VCaP (cell line): ENCODE measurements at regions not wholly inside any gene's neighbourhood (a gene's known extent, or its start where the extent isn't known, plus 50 kb on each side); places are given as distances from the start of the nearest gene placed in this dataset.

Experiments used
- H3K27ac ChIP-seq: fragments of 450-650 bp; 2 replicates; pipeline ENCODE4 v1.5.1; 2017
- TF ChIP-seq, protein P1 (sequence below): fragments of 450-650 bp; conservative IDR thresholded peaks from 2 replicates; pipeline ENCODE4 v1.5.1; 2017; ENCODE audit warnings: mild to moderate bottlenecking, moderate library complexity

DNA sequence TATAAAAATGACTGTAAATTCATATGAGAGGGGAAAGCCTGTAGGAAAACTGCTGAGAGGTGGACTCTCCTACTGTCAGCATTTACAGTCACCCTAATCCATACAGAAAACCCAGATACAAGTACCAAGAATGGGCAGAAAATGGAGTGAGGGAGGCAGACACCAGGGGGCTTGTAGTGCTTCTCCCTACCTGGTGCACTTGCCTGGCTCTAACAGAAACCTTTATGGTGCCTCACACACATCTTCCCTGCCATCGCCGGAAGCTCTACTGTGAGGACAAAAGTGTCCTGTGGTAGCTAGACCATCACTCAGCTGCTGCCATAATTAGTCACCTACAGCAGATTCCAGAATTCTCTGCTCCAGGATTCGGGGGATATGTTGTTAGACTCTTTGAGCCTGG lies 441.3 kb downstream of the TFAP2B start:
- H3K27ac ChIP-seq = no peak overlapping the region
- TF ChIP-seq, protein P1, sequence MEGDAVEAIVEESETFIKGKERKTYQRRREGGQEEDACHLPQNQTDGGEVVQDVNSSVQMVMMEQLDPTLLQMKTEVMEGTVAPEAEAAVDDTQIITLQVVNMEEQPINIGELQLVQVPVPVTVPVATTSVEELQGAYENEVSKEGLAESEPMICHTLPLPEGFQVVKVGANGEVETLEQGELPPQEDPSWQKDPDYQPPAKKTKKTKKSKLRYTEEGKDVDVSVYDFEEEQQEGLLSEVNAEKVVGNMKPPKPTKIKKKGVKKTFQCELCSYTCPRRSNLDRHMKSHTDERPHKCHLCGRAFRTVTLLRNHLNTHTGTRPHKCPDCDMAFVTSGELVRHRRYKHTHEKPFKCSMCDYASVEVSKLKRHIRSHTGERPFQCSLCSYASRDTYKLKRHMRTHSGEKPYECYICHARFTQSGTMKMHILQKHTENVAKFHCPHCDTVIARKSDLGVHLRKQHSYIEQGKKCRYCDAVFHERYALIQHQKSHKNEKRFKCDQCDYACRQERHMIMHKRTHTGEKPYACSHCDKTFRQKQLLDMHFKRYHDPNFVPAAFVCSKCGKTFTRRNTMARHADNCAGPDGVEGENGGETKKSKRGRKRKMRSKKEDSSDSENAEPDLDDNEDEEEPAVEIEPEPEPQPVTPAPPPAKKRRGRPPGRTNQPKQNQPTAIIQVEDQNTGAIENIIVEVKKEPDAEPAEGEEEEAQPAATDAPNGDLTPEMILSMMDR = no peak

DNA sequence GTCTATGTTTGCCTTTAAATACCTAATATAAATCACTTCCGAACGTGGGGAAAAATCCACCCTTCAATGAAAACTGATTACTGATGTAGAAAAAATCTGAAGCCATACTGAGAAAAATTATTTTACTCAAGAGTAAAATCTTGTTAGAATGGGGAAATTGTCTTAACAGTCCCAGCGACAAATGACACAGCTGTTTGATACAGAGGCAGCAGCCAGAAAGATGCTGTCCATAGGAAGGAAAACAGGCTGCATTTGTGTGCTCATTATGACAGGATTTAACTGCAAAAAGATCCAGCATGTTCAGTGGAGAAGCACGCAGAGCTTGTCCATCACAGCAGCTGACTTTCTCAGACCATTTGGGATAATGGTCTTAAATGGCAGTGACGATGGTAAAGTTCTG lies 443.0 kb downstream of the TFAP2B start:
- TF ChIP-seq, protein P1 = no peak
- H3K27ac ChIP-seq = no peak overlapping the region

DNA sequence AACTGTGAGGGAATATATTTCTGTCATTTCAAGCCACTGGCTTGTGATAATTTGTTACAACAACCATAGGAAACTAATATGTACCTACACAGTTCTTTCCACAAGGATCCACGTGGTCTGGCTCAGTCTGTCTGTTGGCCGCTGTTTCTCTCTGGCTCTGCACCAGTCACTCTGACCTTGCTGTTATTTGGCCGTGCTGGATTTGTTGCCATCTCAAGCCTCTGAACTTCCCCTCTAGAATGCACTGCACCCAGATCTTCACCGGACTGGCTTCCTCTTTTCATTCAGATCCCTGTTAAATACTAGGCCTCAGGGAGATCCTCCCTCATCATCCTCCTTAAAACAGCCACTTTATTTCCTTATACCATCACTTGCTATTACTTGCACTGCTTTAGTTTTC lies 446.8 kb downstream of the TFAP2B start:
- no peak overlapping the region for H3K27ac ChIP-seq
- TF ChIP-seq, protein P1 = no peak

DNA sequence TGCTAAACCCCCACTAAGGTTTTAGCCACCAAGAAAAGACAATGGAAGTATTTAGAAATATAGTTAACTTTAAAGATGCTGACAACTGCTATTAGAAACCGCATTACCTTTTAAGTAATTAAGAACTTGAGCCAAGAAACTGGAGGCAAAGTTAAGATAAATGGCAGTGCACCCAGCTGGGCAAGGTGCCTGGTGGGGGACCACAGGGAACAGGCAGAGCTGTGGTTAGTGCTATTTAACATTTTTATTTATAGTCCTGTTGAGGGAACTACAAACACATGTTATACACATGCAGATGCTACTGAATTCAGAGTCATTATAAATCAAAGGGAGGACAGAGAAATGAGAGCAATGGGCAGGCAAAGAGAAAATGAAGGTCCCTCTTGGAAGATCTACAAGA lies 447.9 kb downstream of the TFAP2B start:
- H3K27ac ChIP-seq = no peak overlapping the region
- TF ChIP-seq, protein P1 = no peak

DNA sequence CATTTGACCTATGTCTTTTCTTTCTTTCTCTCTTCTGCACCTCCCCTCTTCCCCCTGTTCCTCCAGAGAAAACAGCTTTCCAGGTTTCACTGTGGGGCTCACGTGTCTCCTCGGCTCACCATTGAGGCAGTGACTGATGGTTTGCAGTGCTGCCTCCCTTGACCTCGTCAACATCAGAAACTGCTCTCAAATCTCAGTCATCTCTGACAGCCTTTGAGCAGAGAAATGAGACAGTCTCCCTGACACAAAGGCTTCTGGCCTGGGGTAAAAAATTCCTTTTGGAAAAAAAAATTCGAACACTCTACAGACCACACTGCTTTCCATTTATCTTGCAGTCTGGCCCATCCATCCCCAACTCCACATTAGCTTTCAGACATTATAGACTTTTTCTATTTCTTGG lies 450.0 kb downstream of the TFAP2B start:
- no peak overlapping the region for H3K27ac ChIP-seq
- TF ChIP-seq, protein P1 = no peak

DNA sequence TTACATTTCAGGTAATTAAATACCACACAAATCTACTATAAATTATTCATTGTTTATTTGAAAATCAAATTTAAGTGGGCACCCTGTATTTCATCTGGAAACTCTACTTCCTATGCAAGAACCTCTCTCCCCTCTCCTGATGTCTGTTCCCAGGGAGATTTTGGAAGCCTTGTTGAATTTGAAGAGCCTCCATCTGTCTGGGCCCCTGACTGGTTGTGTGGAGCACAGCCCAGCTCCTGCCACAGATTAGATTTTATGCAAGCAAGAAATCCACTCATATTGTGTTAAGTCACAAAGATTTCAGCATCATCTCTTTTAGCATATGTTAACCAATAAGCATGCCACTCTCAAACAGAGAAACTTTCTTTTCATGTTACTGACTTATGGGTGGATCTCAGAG lies 451.2 kb downstream of the TFAP2B start:
- no peak overlapping the region for H3K27ac ChIP-seq
- TF ChIP-seq, protein P1 = no peak

DNA sequence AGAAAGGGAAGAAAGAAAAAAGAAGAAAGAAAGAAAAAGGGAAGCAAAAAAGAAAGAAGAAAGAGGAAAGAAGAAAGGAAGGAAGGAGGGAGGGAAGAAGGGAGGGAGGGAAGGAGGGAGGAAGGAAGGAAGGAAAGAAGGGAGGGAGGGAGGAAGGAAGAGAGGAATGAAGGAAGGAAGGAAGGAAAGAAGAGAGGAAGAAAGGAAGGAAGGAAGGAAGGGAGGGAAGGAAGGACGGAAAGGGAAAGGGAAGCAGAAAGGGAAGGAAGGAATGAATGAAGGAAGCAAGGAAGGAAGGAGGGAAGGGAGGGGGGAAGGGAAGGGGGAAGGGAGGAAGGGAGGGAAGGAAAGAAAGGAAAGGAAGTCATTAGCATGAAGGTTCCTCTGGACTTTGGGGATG lies 452.9 kb downstream of the TFAP2B start:
- no peak overlapping the region for H3K27ac ChIP-seq
- TF ChIP-seq, protein P1 = no peak
